8988T (cell line): ENCODE measurements at regions not wholly inside any gene's neighbourhood (a gene's known extent, or its start where the extent isn't known, plus 50 kb on each side); places are given as distances from the start of the nearest gene placed in this dataset.
"Not testable (repeated sequence)": the region's sequence is repeated elsewhere in the genome, so short reads cannot be mapped to it uniquely, and the experiment has no call there.

Source experiments
- DNase-seq: peaks from one replicate; pipeline ENCODE4 v3.0.0; 2011

GRCh38 chr10:29784175-29784773 is 149.5 kb upstream of the SVIL start:
- peak; percentile 33 for DNase-seq

- DNase-seq = no peak
Measured at GRCh38 chr10:29783201-29783947, 148.6 kb upstream of the SVIL start.

- no peak for DNase-seq
Measured at GRCh38 chr10:29780639-29781038, 145.9 kb upstream of the SVIL start.

GRCh38 chr10:29780096-29780495 is 145.3 kb upstream of the SVIL start:
- no peak for DNase-seq

GRCh38 chr10:29776246-29776645 is 141.5 kb upstream of the SVIL start:
- DNase-seq = no peak

GRCh38 chr10:29774475-29774874 is 139.7 kb upstream of the SVIL start:
- no peak for DNase-seq

GRCh38 chr10:29773675-29774091 is 138.9 kb upstream of the SVIL start:
- DNase-seq = no peak

GRCh38 chr10:29772403-29772802 is 137.6 kb upstream of the SVIL start:
- DNase-seq = no peak

GRCh38 chr10:29771376-29771775 is 136.6 kb upstream of the SVIL start:
- no peak for DNase-seq

- not testable (repeated sequence) for DNase-seq
Measured at GRCh38 chr10:29769277-29769676, 134.5 kb upstream of the SVIL start.

- DNase-seq = no peak
Measured at GRCh38 chr10:29767968-29768367, 133.2 kb upstream of the SVIL start.

GRCh38 chr10:29766753-29767152 is 132.0 kb upstream of the SVIL start:
- DNase-seq = no peak

GRCh38 chr10:29765330-29765729 is 130.6 kb upstream of the SVIL start:
- DNase-seq = no peak

- no peak for DNase-seq
Measured at GRCh38 chr10:29763396-29763795, 128.6 kb upstream of the SVIL start.

- DNase-seq = no peak
Measured at GRCh38 chr10:29761916-29762315, 127.1 kb upstream of the SVIL start.

- no peak for DNase-seq
Measured at GRCh38 chr10:29760138-29760900, 125.5 kb upstream of the SVIL start.

GRCh38 chr10:29757551-29758297 is 123.0 kb upstream of the SVIL start:
- no peak for DNase-seq

- DNase-seq = no peak
Measured at GRCh38 chr10:29756451-29756850, 121.7 kb upstream of the SVIL start.

- DNase-seq = no peak
Measured at GRCh38 chr10:29753283-29753682, 118.5 kb upstream of the SVIL start.

- no peak for DNase-seq
Measured at GRCh38 chr10:29751684-29752083, 116.9 kb upstream of the SVIL start.

GRCh38 chr10:29751240-29751639 is 116.5 kb upstream of the SVIL start:
- no peak for DNase-seq

- no peak for DNase-seq
Measured at GRCh38 chr10:29749150-29749549, 114.4 kb upstream of the SVIL start.

- DNase-seq = no peak
Measured at GRCh38 chr10:29748109-29748650, 113.4 kb upstream of the SVIL start.
